Fibroblast of pulmonary artery (primary cell): ENCODE measurements at regions not wholly inside any gene's neighbourhood (a gene's known extent, or its start where the extent isn't known, plus 50 kb on each side); places are given as distances from the start of the nearest gene placed in this dataset.

ENCODE experiments used
- DNase-seq: peaks from one replicate; pipeline ENCODE4 v3.0.0-alpha.2; 2010; ENCODE audit warnings: low read depth
- H3K4me3 ChIP-seq: replicated peaks from 2 replicates; pipeline ENCODE4 v1.5.1; 2011; ENCODE audit warnings: low read depth, mild to moderate bottlenecking, control low read depth, low read length, moderate library complexity
- TF ChIP-seq, protein P1 (sequence below): IDR thresholded peaks from 2 replicates; pipeline ENCODE4 v1.5.1; 2011; ENCODE audit warnings: mild to moderate bottlenecking, control low read depth, low read length, inconsistent platforms; ENCODE audit errors: missing control alignments

DNA sequence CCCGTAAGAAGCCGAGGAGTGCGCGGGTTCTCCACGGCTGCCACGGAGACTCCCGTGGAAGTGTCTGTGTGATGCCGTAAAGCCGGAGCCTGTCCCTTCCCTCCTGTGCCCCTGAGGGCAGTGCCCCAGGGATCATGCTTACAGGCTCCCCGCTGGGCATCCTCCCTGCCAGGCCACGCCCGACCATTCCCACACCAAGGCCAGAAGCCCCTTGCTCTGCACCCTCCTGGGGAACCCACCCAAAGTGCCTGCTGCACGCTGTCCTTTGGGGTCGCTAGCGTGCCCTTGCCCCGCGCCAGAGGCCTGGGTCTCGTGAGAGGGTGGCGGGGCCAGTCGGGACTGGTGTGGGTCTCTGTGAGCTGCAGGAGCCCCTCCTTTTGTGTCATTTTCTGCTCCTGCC, 228.5 kb upstream of the C1orf174 start:
- DNase-seq, result no peak
- TF ChIP-seq, protein P1, sequence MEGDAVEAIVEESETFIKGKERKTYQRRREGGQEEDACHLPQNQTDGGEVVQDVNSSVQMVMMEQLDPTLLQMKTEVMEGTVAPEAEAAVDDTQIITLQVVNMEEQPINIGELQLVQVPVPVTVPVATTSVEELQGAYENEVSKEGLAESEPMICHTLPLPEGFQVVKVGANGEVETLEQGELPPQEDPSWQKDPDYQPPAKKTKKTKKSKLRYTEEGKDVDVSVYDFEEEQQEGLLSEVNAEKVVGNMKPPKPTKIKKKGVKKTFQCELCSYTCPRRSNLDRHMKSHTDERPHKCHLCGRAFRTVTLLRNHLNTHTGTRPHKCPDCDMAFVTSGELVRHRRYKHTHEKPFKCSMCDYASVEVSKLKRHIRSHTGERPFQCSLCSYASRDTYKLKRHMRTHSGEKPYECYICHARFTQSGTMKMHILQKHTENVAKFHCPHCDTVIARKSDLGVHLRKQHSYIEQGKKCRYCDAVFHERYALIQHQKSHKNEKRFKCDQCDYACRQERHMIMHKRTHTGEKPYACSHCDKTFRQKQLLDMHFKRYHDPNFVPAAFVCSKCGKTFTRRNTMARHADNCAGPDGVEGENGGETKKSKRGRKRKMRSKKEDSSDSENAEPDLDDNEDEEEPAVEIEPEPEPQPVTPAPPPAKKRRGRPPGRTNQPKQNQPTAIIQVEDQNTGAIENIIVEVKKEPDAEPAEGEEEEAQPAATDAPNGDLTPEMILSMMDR, result no peak

DNA sequence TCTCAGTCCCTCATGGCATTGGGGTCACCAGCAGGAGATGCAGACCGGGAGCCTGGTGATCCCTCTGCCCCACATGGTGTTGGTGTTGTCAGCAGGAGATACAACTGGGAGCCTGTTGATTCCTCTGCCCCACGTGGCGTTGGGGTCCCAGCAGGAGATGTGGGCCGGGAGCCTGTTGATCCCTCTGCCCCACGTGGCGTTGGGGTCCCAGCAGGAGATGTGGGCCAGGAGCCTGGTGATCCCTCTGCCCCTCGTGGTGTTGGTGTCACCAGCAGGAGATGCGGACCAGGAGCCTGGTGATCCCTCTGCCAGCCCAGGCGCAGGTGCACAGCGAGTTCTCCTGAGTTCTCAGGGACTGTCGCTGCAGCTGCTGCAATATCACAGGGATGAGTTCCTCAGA, 229.6 kb upstream of the C1orf174 start:
- TF ChIP-seq, protein P1, result no peak
- no peak for DNase-seq
- H3K4me3 ChIP-seq, result no peak overlapping the region

More for the DNA sequence above, 228.5 kb upstream of the C1orf174 start:
- H3K4me3 ChIP-seq, result no peak overlapping the region

DNA sequence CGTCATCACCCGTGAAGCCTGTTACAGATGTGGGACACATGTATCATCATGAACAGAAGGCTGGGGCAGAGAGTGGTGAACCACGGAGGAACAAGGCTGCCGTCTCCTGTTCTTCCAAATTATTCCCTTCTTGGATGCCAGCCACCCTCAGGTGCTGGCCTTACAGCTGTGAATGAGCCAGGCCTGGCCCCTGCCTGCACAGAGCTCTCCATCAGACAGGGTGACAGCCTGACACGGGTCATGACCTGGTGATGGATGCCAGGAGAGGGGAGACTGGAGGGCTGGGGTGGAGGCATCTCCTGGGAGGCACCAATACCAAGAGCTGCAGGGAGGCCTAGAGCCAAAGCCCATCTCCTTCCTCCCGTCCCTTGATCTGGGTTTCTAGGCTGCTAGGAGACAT, 230.0 kb upstream of the C1orf174 start:
- TF ChIP-seq, protein P1, result no peak
- no peak overlapping the region for H3K4me3 ChIP-seq
- no peak for DNase-seq

DNA sequence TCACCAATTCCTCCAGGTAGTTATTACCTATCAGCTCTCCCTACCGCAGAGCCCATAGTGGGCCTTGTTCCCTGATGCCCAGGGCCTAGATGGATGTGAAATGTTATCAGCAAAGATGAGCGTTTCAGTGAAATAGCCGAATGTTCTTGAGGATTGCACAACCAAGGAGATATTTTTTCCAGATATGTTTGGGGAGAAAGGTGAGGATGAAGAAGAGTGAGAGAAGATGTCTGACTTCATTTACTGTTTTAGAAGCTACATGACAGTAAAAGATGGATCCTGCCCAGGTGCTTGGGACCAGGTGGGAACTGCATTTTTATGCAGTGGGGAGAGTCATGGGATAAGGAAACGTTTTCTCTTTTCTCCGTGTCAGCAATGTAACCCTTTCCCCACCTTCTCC, 231.7 kb upstream of the C1orf174 start:
- TF ChIP-seq, protein P1, result no peak
- no peak overlapping the region for H3K4me3 ChIP-seq
- DNase-seq, result no peak

DNA sequence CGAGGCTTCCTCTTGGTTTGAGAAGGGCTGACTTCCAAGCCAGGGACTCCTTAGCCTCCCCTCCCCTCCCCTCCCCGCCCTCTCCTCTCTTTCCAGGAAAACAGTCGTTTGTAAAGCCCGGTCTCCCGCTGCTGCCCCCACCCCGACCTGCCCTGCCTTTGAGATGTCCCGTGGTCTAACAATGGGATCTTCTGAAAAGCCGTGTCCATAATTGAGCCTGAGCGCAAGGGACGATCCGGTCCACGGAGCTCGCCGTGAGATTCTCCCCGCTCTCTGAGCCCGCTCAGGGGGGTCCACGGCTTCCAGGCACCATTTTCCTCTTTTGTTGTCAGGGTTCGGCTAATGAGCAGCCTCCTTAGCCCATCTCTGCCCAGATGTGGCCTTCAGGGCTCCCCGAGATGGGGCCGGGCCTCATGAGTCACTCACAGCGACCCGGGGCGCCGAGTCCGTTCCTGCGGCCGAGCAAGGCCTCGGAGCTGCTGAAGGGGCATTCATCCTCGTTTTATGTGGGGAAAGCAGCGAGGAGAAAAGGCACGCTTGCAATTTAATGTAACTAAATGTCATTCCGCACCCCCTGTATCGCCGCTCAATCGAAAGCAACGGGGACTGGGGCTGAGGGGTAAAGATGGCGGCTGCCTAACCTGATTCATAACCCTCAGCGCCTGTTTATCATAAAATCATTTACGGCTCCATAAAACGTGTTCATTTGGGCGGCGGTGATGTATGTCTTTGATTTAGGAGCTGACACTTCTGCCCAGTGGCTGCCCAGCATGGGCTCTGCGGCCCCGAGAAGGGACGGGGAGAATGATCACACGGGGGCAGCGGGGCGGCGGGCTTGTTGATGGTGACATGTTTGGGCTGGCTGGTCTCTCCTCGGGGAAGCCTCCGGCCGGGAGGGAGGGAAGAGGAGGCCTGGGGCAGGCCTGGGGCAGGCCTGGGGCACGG, 232.6 kb upstream of the C1orf174 start:
- TF ChIP-seq, protein P1, result no peak
- no peak overlapping the region for H3K4me3 ChIP-seq
- DNase-seq, result no peak

DNA sequence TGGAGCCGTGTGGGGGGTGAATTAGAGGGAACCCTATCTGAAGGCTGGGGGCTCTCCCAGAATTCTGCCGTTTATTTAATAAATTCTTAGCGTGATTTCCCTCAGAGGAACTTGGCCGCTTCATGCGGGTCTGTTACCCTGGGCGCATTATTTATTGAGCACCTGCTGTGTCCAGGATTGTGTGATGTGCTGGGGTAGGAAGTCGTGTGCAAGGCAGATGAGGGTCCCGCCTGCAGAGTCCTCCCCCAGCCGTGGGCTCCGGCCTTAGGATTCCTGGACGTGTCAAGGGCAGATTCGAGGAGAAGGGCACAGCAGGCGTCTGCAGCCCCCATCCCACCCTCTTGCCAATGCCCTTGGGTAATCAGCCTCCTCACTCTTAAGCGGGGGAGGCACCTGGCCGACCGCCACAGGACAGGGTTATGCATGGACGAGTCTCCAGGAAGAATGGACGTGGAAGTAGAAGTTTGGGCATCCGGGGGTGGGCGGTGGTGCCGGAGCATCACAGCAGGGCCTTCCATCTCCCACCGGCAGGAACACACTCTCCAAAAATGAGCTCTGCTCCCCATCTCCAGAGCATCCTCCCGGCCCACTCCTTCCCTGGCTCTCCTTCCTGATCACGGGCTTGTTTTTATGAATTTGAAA, 233.3 kb upstream of the C1orf174 start:
- TF ChIP-seq, protein P1, result no peak
- no peak overlapping the region for H3K4me3 ChIP-seq
- no peak for DNase-seq
